H1 (cell line): ENCODE measurements at regions not wholly inside any gene's neighbourhood (a gene's known extent, or its start where the extent isn't known, plus 50 kb on each side); places are given as distances from the start of the nearest gene placed in this dataset.

Experiments
- ATF2 ChIP-seq: IDR thresholded peaks from 2 replicates; pipeline ENCODE4 v1.6.1; 2012; ENCODE audit warnings: low read length, inconsistent platforms
- BRCA1 ChIP-seq: IDR thresholded peaks from 2 replicates; pipeline ENCODE4 v1.6.1; 2012; ENCODE audit warnings: low read depth, low read length, improper control_type of control experiment
- SIN3A ChIP-seq, 2 experiments: IDR thresholded peaks in 1 of 2; conservative IDR thresholded peaks in 1 of 2; 2 replicates each; pipeline ENCODE4 v1.6.1; 2011 to 2012; ENCODE audit warnings: low read length in 2 of 2, improper control_type of control experiment in 1 of 2, low read depth in 1 of 2, mild to moderate bottlenecking in 1 of 2
- SP1 ChIP-seq: IDR thresholded peaks from 2 replicates; pipeline ENCODE4 v1.6.1; 2011; ENCODE audit warnings: low read depth, low read length
- TAF1 ChIP-seq: IDR thresholded peaks from 2 replicates; pipeline ENCODE4 v1.6.1; 2011; ENCODE audit warnings: mild to moderate bottlenecking, low read depth, low read length

- TF ChIP-seq TAF1: no peak
- no peak for TF ChIP-seq BRCA1
- TF ChIP-seq ATF2: no peak
- no peak for TF ChIP-seq SP1
- TF ChIP-seq SIN3A (conservative IDR thresholded peaks at IDR 0.05 in 1 of 2, IDR thresholded peaks at IDR 0.05 in 1 of 2; ENCODE audit: low read depth in 1 of 2, low read length in 2 of 2): no peak
Measured at GRCh38 chr1:209203533-209203895, 380.0 kb upstream of the CAMK1G start (continued).
